ENCODE measurements at regions not wholly inside any gene's neighbourhood (a gene's known extent, or its start where the extent isn't known, plus 50 kb on each side); places are given as distances from the start of the nearest gene placed in this dataset.

DNA sequence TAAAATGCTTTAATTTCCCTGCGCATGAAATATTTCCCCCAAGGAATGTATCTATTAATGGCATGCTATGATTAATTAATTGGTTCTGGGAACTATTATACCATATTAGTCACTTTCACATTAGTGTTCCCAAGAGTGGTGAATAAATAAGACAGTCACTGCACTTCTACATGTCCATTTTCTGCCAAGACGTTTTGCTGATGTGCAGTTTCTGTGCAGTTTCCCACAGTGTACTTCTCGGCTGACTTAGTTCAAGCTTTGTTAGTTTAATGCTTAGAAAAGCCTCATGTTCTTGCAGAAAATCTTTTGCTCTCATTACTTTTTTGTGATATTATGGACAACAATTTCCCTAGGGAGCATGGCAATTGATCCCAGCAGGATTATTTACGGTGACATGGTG, 1014.5 kb downstream of the BRINP3 start:
- no peak for TF ChIP-seq POLR2AphosphoS5 (IDR thresholded peaks at IDR 0.05; ENCODE audit: low read depth, low read length)
- no peak for TF ChIP-seq POLR2A (IDR thresholded peaks at IDR 0.05; ENCODE audit: low read depth, low read length)
- TF ChIP-seq TAF1 (IDR thresholded peaks at IDR 0.05; ENCODE audit: borderline replicate concordance, low read depth, low read length), result no peak

Measured in GM12892 (cell line).